Fibroblast of skin of left quadriceps (primary cell): ENCODE measurements at regions not wholly inside any gene's neighbourhood (a gene's known extent, or its start where the extent isn't known, plus 50 kb on each side); places are given as distances from the start of the nearest gene placed in this dataset.
A peak's percentile ranks its signal among the peaks of the same experiment; 100 is the strongest.

Experiments used
- DNase-seq, 2 experiments: peaks; one replicate each; pipeline ENCODE4 v3.0.0-alpha.2; 2013; ENCODE audit warnings: low read depth in 2 of 2

- DNase-seq: peak; percentile 34 to 47
These were observed 125.8 kb downstream of the MCHR2 start for GRCh38 chr6:99868074-99868702.
